NT2/D1 (cell line): ENCODE measurements at regions not wholly inside any gene's neighbourhood (a gene's known extent, or its start where the extent isn't known, plus 50 kb on each side); places are given as distances from the start of the nearest gene placed in this dataset.

ENCODE experiments used
- DNase-seq: peaks from one replicate; pipeline ENCODE4 v3.0.0-alpha.2; 2011; ENCODE audit warnings: low read depth, low spot score
- H3K27me3 ChIP-seq: 2 replicates; pipeline ENCODE4 v1.6.0; 2011; ENCODE audit warnings: mild to moderate bottlenecking; ENCODE audit not compliant: insufficient read length, insufficient read depth
- H3K36me3 ChIP-seq: 2 replicates; pipeline ENCODE4 v1.6.1; 2011; ENCODE audit warnings: mild to moderate bottlenecking, low read length, mixed read lengths; ENCODE audit not compliant: insufficient read depth, insufficient read length
- H3K4me1 ChIP-seq: 2 replicates; pipeline ENCODE4 v1.5.1; 2011; ENCODE audit not compliant: insufficient read depth, insufficient read length
- H3K4me3 ChIP-seq: 2 replicates; pipeline ENCODE4 v1.5.1; 2011; ENCODE audit warnings: low read depth; ENCODE audit not compliant: insufficient read length
- H3K9ac ChIP-seq: 2 replicates; pipeline ENCODE4 v1.6.0; 2011; ENCODE audit warnings: low read depth; ENCODE audit not compliant: insufficient read length
- H3K9me3 ChIP-seq: 2 replicates; pipeline ENCODE4 v1.5.1; 2011; ENCODE audit warnings: mild to moderate bottlenecking, low read length; ENCODE audit not compliant: insufficient read depth
- SUZ12 ChIP-seq: IDR thresholded peaks from 2 replicates; pipeline ENCODE4 v1.6.1; 2011; ENCODE audit not compliant: insufficient read length, insufficient read depth; ENCODE audit errors: extremely low read depth
- YY1 ChIP-seq: IDR thresholded peaks from 2 replicates; pipeline ENCODE4 v1.6.1; 2011; ENCODE audit not compliant: insufficient read length, insufficient read depth
- ZNF274 ChIP-seq: IDR thresholded peaks from 2 replicates; pipeline ENCODE4 v1.6.1; 2011; ENCODE audit warnings: mild to moderate bottlenecking, low read depth, low read length

DNA sequence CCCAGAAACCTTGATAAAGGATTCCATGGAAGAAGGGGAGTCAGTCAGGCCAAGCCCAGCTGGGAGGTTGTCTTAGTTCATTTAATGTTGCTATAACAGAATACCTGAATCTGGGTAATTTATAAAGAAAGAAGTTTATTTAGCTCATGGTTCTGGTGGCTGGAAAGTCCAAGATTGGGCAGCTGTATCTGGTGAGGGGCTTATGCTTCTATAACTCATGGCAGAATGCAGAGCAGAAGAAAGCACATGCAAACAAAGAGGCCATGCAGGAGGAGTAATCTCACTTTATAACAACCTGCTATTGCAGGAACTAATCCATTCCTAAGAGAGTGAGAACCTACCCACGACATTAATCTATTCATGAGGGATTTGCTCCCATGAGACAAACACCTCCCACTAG, 54.2 kb upstream of the ANKRD1 start:
- Histone ChIP-seq H3K9me3 (no peaks in the 10 kb centered on the region), H3K4me1 (no peaks in the 10 kb centered on the region), H3K36me3 (no peaks in the 10 kb centered on the region), H3K9ac (no peak overlapping the region), H3K4me3 (no peak overlapping the region), H3K27me3 (no peaks in the 10 kb centered on the region)
- TF ChIP-seq YY1 (no peak), ZNF274 (no peak), SUZ12 (no peak)
- no peak for DNase-seq

DNA sequence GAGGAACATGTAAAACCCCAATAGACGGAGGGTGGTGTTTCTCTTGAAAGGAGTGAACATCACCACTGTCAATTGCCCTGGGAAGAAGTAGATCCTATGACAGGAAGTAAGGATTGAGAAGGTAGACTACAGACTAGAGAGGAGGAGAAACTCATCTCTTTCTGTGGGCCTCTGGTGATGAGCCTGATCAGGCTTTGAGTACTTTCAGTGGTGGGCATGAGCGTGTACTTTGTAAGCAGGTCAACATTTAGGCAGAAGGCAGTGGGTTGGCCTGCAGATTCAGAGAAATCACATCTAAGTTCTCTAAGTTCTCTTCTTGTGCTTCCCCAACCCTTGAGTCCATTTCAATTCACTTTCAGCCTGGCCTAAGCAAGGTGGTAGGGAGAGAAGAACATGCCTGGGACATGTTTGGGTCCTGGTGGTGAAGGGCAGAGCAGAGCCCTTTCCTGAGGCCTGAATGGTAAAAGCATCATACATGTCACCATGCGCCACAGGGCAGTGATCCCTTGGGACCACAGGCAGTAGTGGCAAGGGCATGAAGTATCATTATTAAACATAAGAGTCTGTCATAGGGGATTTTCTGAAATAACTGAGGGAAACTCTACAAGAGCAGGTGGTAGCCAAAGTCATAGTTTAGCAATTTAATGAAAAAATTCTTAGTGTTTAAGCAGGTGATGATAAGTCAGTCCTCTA, 56.4 kb upstream of the ANKRD1 start:
- Histone ChIP-seq H3K36me3 (no peaks in the 10 kb centered on the region), H3K4me3 (no peak overlapping the region), H3K9ac (no peak overlapping the region), H3K9me3 (no peaks in the 10 kb centered on the region), H3K4me1 (no peaks in the 10 kb centered on the region), H3K27me3 (no peaks in the 10 kb centered on the region)
- TF ChIP-seq YY1 (no peak), SUZ12 (no peak), ZNF274 (no peak)
- no peak for DNase-seq

DNA sequence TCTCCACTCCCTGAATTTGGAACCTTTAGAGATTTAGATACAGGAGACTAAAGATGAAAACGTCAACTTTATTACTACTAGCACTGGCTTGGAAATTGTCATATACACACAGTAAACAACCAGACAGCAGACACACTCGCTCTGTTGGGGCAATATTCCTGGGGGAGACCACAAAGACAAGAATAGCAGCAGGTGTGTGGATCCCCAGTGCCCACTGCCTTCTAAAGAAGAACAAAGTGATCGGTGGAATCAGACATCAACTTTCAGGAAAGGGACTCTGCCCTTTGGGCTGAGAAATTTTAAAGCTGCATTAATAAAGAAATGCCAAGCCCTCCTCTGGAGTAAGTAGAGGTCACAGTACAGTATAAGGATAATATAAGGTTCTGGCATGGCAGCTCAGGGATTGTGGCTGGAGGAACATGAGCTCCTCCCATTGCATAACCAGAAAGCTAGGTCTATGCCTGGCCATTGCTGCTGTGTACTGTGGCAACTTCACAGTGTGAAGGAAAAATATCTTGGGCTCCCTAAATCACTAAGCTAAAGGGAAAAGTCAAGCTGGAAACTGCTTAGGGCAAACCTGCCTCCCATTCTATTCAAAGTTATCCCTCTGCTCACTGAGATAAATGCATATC, 57.1 kb upstream of the ANKRD1 start:
- no peak overlapping the region for H3K9ac ChIP-seq
- H3K4me1 ChIP-seq = no peaks in the 10 kb centered on the region
- no peaks in the 10 kb centered on the region for H3K9me3 ChIP-seq
- H3K36me3 ChIP-seq = no peaks in the 10 kb centered on the region
- no peaks in the 10 kb centered on the region for H3K27me3 ChIP-seq
- TF ChIP-seq ZNF274 = no peak
- no peak for TF ChIP-seq SUZ12
- TF ChIP-seq YY1 = no peak
- H3K4me3 ChIP-seq = no peak overlapping the region
- DNase-seq = no peak

DNA sequence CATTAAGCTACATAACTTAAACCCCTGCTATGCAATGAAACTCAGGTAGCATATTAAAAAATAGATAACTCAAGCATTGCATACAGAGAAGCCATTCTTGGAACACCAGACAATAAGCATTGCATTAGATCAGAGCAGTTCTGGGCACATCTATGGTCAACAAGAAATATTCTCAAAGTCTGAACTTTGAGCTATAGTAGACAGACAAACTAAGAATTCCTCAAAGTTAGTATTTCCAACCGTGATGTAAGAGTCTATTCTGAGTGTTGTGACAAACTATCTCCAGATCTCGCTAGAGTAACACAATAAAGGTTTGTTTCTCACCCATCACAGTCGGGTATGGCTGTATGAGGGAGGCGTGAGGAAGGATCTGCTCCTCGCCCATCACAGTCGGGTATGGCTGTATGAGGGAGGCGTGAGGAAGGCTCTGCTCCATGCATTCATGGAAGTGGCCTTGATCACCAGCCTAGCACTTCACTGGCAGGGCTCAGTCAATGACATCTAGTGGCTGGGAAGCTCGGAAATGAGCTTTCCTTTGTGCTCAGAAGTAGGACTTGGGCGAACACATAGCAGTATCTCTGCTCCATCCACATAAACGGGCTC, 61.6 kb upstream of the ANKRD1 start:
- Histone ChIP-seq H3K9ac (no peak overlapping the region), H3K27me3 (no peaks in the 10 kb centered on the region), H3K36me3 (no peaks in the 10 kb centered on the region), H3K4me1 (no peaks in the 10 kb centered on the region), H3K4me3 (no peak overlapping the region), H3K9me3 (no peaks in the 10 kb centered on the region)
- no peak for DNase-seq
- TF ChIP-seq YY1 (no peak), SUZ12 (no peak), ZNF274 (no peak)

DNA sequence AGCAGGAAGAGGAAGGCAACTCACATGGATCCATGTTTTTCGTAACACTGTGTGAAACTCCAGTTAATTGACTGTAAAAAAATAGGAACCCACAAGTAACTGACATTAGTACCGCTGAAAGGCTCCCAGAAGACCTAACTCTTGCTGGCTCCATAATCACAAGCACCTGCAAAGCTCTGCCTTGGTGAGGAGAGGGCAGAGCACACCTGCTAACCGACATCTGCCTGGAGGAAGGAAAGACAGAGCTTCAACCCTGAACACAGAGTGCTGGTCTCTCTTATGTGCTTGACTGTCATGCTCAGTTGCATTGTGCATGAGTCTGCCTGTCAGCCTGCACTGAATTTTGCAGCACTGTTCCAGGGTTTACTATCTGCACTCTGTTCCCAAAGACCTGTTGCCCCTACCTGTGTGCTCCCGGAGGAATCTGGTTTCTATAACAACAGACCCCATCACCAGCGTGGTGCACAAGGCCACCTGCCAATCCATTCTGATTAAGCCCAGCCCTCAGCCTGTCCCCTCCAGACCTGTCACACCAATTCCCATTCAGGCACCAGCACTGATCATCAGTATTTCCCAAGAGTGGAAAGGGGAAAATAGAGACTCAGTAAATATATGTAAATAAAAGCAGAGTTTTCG, 63.1 kb upstream of the ANKRD1 start:
- no peak for DNase-seq

DNA sequence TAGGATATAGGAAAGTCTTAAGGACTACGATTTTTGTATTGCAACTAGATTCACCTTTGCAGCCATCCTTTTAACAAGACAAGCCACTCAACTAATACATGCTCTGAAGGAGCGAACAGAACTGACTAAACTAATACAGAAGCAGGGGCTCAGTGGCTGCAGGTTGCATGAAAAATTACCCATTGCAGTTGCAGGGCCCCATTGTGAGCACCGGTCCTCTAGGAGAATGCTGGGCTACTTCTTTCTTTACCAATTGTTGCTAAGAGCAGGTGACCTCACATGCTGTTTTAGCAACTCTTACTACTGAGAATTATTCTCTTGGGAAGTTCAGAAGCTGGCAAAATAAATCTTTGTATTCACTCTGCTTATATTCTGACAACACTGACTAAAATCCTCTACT, 64.0 kb upstream of the ANKRD1 start:
- H3K27me3 ChIP-seq = no peaks in the 10 kb centered on the region
- DNase-seq = no peak
- H3K9ac ChIP-seq = no peak overlapping the region
- no peaks in the 10 kb centered on the region for H3K36me3 ChIP-seq
- H3K9me3 ChIP-seq = no peaks in the 10 kb centered on the region
- TF ChIP-seq SUZ12 (no peak), YY1 (no peak), ZNF274 (no peak)
- H3K4me3 ChIP-seq = no peak overlapping the region
- H3K4me1 ChIP-seq = no peaks in the 10 kb centered on the region

More for the DNA sequence above, 63.1 kb upstream of the ANKRD1 start:
- Histone ChIP-seq H3K4me3 (no peak overlapping the region), H3K9ac (no peak overlapping the region), H3K9me3 (no peaks in the 10 kb centered on the region), H3K36me3 (no peaks in the 10 kb centered on the region), H3K4me1 (no peaks in the 10 kb centered on the region), H3K27me3 (no peaks in the 10 kb centered on the region)
- no peak for TF ChIP-seq SUZ12
- TF ChIP-seq ZNF274 = no peak
- no peak for TF ChIP-seq YY1

DNA sequence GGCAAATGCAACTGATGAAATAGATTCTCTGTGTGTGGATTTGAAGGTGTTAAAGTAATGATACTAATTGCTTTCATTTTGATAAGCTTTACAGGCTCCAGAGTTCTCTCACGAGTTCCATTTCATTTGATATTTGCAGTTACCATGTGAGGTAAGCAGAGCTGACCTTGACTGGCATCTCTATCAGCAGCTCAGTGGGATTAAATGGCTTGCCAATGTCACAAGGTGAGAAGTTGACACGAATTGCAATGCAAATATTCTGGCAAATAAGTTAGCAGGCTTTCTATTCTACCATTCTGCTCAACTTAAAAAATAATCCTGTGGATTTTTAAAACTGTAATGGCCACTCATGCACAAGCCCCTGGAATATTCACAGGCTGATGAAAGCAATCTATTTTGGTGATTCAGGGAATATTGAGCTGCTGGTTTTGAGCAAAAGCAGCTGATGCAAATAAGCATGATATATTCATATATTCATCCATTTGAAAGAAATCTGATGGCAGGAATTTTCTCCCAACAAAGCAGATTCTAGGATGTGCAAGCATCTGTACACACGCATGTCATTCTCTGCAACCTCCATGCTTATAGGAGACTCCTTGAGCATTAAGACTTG, 64.5 kb upstream of the ANKRD1 start:
- TF ChIP-seq ZNF274 (no peak), SUZ12 (no peak)
- no peak overlapping the region for H3K9ac ChIP-seq
- no peaks in the 10 kb centered on the region for H3K4me1 ChIP-seq
- DNase-seq = no peak
- no peaks in the 10 kb centered on the region for H3K9me3 ChIP-seq
- H3K27me3 ChIP-seq = no peaks in the 10 kb centered on the region
- no peaks in the 10 kb centered on the region for H3K36me3 ChIP-seq
- no peak overlapping the region for H3K4me3 ChIP-seq
